ENCODE measurements at regions not wholly inside any gene's neighbourhood (a gene's known extent, or its start where the extent isn't known, plus 50 kb on each side); places are given as distances from the start of the nearest gene placed in this dataset.

DNA sequence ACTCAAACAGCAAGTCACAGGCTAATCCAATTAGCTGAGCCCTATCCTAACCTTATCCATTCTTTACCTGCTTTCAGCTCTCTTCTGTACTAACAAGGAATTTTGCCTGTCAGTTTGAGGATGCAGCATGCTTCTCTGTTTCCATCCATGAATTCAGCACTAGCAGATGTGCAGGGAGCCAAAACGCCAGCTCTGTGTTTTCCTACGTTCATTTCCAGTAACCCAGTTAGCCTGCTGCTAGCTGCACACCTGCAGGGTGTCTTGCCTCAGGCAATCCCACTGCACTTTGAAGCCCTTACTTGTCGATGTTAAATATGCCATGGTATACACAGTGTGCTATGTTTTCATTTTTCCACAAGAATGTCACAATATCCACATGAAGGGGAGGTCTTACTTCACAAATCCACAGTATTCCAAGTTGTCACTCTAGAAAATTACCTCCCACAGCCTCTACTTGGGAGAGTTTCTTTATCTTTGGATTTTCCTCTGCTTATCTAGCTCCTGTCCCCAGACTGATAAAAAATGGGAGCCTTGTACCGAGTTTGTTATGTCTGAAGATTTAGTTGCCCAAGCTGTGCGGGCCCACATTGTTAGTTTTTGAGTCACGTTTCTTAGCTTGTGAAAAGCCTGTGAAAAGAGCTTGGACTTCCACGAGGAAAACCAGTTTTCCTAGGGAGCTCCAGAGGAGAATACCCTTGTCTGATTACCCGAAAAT is 127.6 kb upstream of the HHIP start:
- CTCF ChIA-PET (ENCODE audit: partially characterized antibody), result interaction anchor here (0.5 to 1.6 kb wide), 7 partner anchors 20 to 485 kb away, joined by 3 to 5 read pairs (median 3); no protein-coding TSS in a partner anchor
- H4K8ac ChIP-seq (ENCODE audit: extremely low read depth, insufficient read depth, low read length), result no peak overlapping the region
- H3K9ac ChIP-seq (replicated peaks in 1 of 4; ENCODE audit: extremely low read depth in 1 of 4, low read depth in 3 of 4, low read length in 3 of 4), result no peak overlapping the region
- H3K18ac ChIP-seq (ENCODE audit: extremely low read depth, low read length), result no peak overlapping the region
- no peak overlapping the region for H3K27ac ChIP-seq (ENCODE audit: low read depth, low read length)
- no peak overlapping the region for H3K56ac ChIP-seq (replicated peaks; ENCODE audit: insufficient read length, low read depth, low read length)
- H3K79me1 ChIP-seq (ENCODE audit: low read depth, low read length), result no peaks in the 10 kb centered on the region
- WGBS, 2 experiments (ENCODE audit: extremely low coverage in 1 of 2, insufficient coverage in 1 of 2, insufficient read length in 1 of 2, insufficient replicate concordance in 2 of 2, low coverage in 1 of 2, low lambda C conversion rate in 2 of 2, missing lambda C conversion rate in 1 of 2), result 88% methylated on average over 8 of the region's 8 CpGs; no CpG with 5 or more reads in 1 of the 2 experiments
- H4K5ac ChIP-seq (ENCODE audit: insufficient read length, low read depth, low read length), result no peak overlapping the region
- no peaks in the 10 kb centered on the region for H3K27me3 ChIP-seq (replicated peaks in 1 of 4; ENCODE audit: control insufficient read depth in 3 of 4, extremely low read depth in 1 of 4, insufficient read depth in 3 of 4, low read length in 3 of 4)
- no peak for FAIRE-seq
- no peak overlapping the region for H2BK20ac ChIP-seq (ENCODE audit: low read length)
- POLR2A ChIA-PET (ENCODE audit: partially characterized antibody), result no interaction called here
- H3K4me2 ChIP-seq (ENCODE audit: insufficient read depth in 1 of 2, low read depth in 2 of 2, low read length in 2 of 2), result no peak overlapping the region
- no peak overlapping the region for H2BK120ac ChIP-seq (replicated peaks; ENCODE audit: low read depth, low read length)
- H3K4me3 ChIP-seq (ENCODE audit: extremely low read depth in 1 of 4, insufficient read depth in 2 of 4, low read depth in 3 of 4, low read length in 4 of 4), result no peak overlapping the region
- no peak overlapping the region for H4K91ac ChIP-seq (replicated peaks; ENCODE audit: insufficient read length, low read length)
- H3K9me3 ChIP-seq (ENCODE audit: insufficient read depth in 2 of 2, low read depth in 1 of 2, low read length in 1 of 2), result no peaks in the 10 kb centered on the region
- H3K79me2 ChIP-seq (ENCODE audit: control insufficient read depth in 1 of 2, insufficient read depth in 2 of 2, low read length in 2 of 2), result no peaks in the 10 kb centered on the region
- H2BK12ac ChIP-seq (ENCODE audit: low read depth, low read length), result no peak overlapping the region
- no peaks in the 10 kb centered on the region for H3K4me1 ChIP-seq (replicated peaks in 1 of 4; ENCODE audit: control insufficient read depth in 3 of 4, insufficient read depth in 4 of 4, low read length in 3 of 4)
- no peaks in the 10 kb centered on the region for H4K20me1 ChIP-seq (replicated peaks in 1 of 2; ENCODE audit: control insufficient read depth in 1 of 2, insufficient read depth in 2 of 2, low read length in 2 of 2)
- no peak overlapping the region for H3K23ac ChIP-seq (ENCODE audit: insufficient read length)
- no peak overlapping the region for H2AFZ ChIP-seq (ENCODE audit: low read length)
- H3K14ac ChIP-seq (ENCODE audit: insufficient read length), result no peak overlapping the region
- TF ChIP-seq TAF7 (optimal IDR thresholded peaks at IDR 0.05; ENCODE audit: borderline replicate concordance, low read depth, low read length) (no peak), RFX5 (IDR thresholded peaks at IDR 0.05; ENCODE audit: borderline replicate concordance, low read depth, low read length) (no peak), KDM1A (IDR thresholded peaks at IDR 0.05; ENCODE audit: borderline replicate concordance, low read length) (no peak), MAFK (IDR thresholded peaks at IDR 0.05; ENCODE audit: low read depth, low read length) (no peak), CEBPB (IDR thresholded peaks at IDR 0.05; ENCODE audit: low read depth, low read length) (no peak), TAF1 (IDR thresholded peaks at IDR 0.05; ENCODE audit: low read depth, low read length) (no peak), EP300 (IDR thresholded peaks at IDR 0.05; ENCODE audit: borderline replicate concordance in 1 of 2, low read depth in 2 of 2, low read length in 2 of 2) (no peak), SP2 (IDR thresholded peaks at IDR 0.05; ENCODE audit: low read length) (no peak), BCL11A (IDR thresholded peaks at IDR 0.05; ENCODE audit: low read depth in 2 of 2, low read length in 2 of 2) (no peak), NRF1 (IDR thresholded peaks at IDR 0.05; ENCODE audit: low read depth, low read length) (no peak)
- no peak overlapping the region for H2BK5ac ChIP-seq (ENCODE audit: low read depth, low read length)
- no peak overlapping the region for H2AK5ac ChIP-seq (ENCODE audit: low read depth, low read length)
- no peak for DNase-seq (ENCODE audit: low read depth in 1 of 2, low spot score in 2 of 2)
- H3K4ac ChIP-seq (replicated peaks; ENCODE audit: insufficient read length, low read depth, low read length), result no peak overlapping the region
- H2BK15ac ChIP-seq (ENCODE audit: low read length), result no peak overlapping the region
- H3K36me3 ChIP-seq (ENCODE audit: control insufficient read depth in 2 of 4, insufficient read depth in 4 of 4, low read length in 3 of 4), result no peaks in the 10 kb centered on the region
- H3K23me2 ChIP-seq (ENCODE audit: low read depth, low read length), result no peaks in the 10 kb centered on the region

All from H1 (cell line).